Aorta (tissue), 5 donors: ENCODE measurements at regions not wholly inside any gene's neighbourhood (a gene's known extent, or its start where the extent isn't known, plus 50 kb on each side); places are given as distances from the start of the nearest gene placed in this dataset.

Source experiments
- ATAC-seq: fragments of 200-7000 bp; cut with Tn5 transposase; one replicate; pipeline ENCODE4 v1.9.1; 2022; ENCODE audit warnings: moderate library complexity; ENCODE audit not compliant: low FRiP score
- DNase-seq, 2 donors: peaks; one replicate each; pipeline ENCODE4 v3.0.0-alpha.2; 2020
- H3K27ac ChIP-seq, 2 donors: one replicate each; pipeline ENCODE4 v1.5.1; 2013; ENCODE audit warnings: low read length in 2 of 2, mild to moderate bottlenecking in 2 of 2, moderate library complexity in 2 of 2, control low read depth in 1 of 2, inconsistent platforms in 1 of 2, low read depth in 1 of 2
- H3K27me3 ChIP-seq, 2 donors: one replicate each; pipeline ENCODE4 v1.6.1; 2013; ENCODE audit warnings: control low read depth in 1 of 2, low read length in 1 of 2, mild to moderate bottlenecking in 1 of 2, moderate library complexity in 1 of 2; ENCODE audit not compliant: insufficient read depth in 2 of 2, control insufficient read depth in 1 of 2
- H3K36me3 ChIP-seq, 2 donors: one replicate each; pipeline ENCODE4 v1.6.1; 2013; ENCODE audit warnings: control low read depth in 1 of 2, low read length in 1 of 2, mild to moderate bottlenecking in 1 of 2; ENCODE audit not compliant: insufficient read depth in 2 of 2, control insufficient read depth in 1 of 2
- H3K4me1 ChIP-seq, 2 donors: one replicate each; pipeline ENCODE4 v1.6.1; 2013; ENCODE audit warnings: low read length in 2 of 2, control low read depth in 1 of 2, mild to moderate bottlenecking in 1 of 2, moderate library complexity in 1 of 2; ENCODE audit not compliant: insufficient read depth in 2 of 2, control insufficient read depth in 1 of 2
- H3K4me3 ChIP-seq, 2 donors: one replicate each; pipeline ENCODE4 v1.5.1; 2013; ENCODE audit warnings: low read length in 2 of 2, control low read depth in 1 of 2, mild to moderate bottlenecking in 1 of 2
- H3K9me3 ChIP-seq: one replicate; pipeline ENCODE4 v1.6.1; 2013; ENCODE audit warnings: mild to moderate bottlenecking, low read length; ENCODE audit not compliant: control insufficient read depth
- WGBS, 2 donors: extraction: QIAGEN DNeasy Blood & Tissue Kit; methylation state at CpG; one replicate each; pipeline ENCODE4 v1.1.7; 2013; 5-methylcytosine and 5-hydroxymethylcytosine counted together
- intact Hi-C, 2 donors: fragments of 100-400 bp; cut with DNase I; formaldehyde crosslinking; loops; one replicate each; pipeline versions ENCODE4 v1.14.2 to v1.15.0; 2022
- donor health status: healthy with polysubstance abuse.
- donor health status: Bipolar disorder and iron deficiency.
- donor health status: DM: no; HTN: no; CAD: no.
- donor health status: DM: no; HTN: no; CAD: no.
- donor health status: DM: yes; HTN: yes; CAD: no.

DNA sequence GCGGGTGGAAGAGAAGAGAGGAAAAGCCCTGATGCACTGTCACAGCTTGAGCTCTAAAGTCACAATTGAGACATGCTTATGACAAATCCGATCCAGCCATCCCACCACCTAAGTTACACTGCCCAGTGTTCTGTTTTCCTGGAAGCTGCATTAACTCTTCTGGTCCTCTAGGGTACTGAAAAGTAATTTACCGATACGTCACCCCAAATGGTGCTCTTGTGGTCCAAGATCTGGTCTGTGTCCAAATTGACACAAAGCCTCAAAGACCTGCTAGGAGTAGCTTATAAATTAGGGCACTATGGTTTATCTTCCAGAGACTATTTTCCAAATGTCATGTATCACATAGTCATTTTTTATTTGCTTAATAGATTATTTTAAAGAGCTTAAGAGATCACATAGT lies 186.7 kb upstream of the ETAA1 start:
- H3K36me3 ChIP-seq = no peaks in the 10 kb centered on the region
- intact Hi-C loops = no loop called here
- ATAC-seq (no peak), DNase-seq (no peak)
- H3K27me3 ChIP-seq = no peaks in the 10 kb centered on the region
- no peak overlapping the region for H3K4me3 ChIP-seq
- no peak overlapping the region for H3K27ac ChIP-seq
- no peaks in the 10 kb centered on the region for H3K4me1 ChIP-seq
- 71 to 82% methylated on average over 4 of the region's 4 CpGs for WGBS, 2 donors
- no peaks in the 10 kb centered on the region for H3K9me3 ChIP-seq

DNA sequence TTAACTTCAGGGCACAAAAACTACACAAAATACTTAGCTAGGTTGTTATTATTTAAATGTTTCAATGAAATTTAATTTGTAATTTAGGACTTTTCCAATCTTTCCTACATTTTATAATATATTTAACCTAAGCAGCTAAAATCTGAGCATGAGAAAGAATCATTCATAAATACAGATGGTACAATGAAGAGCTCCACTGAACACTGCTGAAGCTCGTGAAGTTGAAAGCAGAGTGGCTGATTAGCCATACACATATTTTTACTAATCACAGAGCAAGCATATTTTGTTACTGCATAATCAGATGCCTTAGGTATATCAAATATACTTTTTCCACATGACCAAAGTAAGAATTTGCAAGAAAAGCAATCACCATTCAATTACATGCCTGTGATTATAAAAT lies 184.9 kb upstream of the ETAA1 start:
- intact Hi-C loops = no loop called here
- Histone ChIP-seq H3K27ac (no peak overlapping the region), H3K4me1 (no peaks in the 10 kb centered on the region), H3K4me3 (no peak overlapping the region), H3K36me3 (no peaks in the 10 kb centered on the region), H3K27me3 (no peaks in the 10 kb centered on the region), H3K9me3 (no peaks in the 10 kb centered on the region)
- no peak for DNase-seq
- no peak for ATAC-seq
- WGBS, 2 donors = 94 to 100% methylated on average over 1 of the region's 1 CpG

DNA sequence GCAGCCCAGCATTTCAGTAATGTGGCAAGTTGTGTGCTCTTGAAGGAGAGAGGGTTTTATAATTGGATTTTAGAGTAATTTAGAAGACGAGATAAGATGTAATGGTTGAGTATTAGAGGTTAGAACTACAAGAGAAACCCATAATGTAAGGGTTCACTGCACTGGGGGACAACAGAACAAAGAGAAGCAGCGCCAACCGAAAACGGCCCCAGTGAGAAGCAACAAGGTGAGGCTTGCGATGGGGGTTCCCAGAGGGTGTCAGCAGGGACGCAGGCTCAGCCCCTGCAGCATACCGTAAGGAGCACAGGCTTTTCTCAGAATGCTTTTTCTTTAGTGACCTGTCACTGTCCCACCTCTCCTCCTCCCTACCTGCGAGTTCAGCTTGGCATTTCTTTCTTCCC lies 183.9 kb upstream of the ETAA1 start:
- intact Hi-C loops = no loop called here
- Histone ChIP-seq H3K27ac (no peak overlapping the region), H3K36me3 (no peaks in the 10 kb centered on the region), H3K9me3 (no peaks in the 10 kb centered on the region), H3K4me1 (no peaks in the 10 kb centered on the region), H3K27me3 (no peaks in the 10 kb centered on the region), H3K4me3 (no peak overlapping the region)
- DNase-seq (no peak), ATAC-seq (no peak)
- WGBS, 2 donors = 85 to 88% methylated on average over 8 of the region's 8 CpGs

DNA sequence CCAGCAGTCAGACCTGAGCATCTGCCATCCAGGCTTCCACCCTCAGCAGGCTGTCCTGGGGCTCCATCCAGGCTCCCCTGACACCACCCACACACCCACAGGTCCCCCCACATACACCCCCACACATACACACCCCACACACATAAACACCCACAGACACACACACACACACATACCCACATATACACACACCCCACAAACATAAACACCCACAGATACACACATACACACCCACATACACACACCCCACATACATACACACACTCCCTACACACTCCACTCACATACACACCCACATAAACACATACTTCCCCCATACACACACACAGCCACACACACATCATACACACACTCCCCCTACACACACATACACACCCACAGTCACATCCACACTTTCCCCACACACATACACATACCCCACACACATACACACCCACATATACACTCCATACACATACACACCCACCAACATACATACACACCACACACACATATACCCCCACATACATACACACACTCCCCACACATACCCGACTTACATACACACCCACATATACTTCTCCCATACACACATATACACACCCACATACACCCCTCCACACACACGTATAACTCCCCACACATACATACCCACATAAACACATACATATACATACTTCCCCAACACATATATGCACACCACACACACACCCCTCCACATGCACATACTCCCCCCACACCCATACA lies 183.3 kb upstream of the ETAA1 start:
- H3K27ac ChIP-seq = no peak overlapping the region
- 94 to 98% methylated on average over 2 of the region's 2 CpGs for WGBS, 2 donors
- intact Hi-C loops = no loop called here
- DNase-seq = no peak
- no peak for ATAC-seq
- no peak overlapping the region for H3K4me3 ChIP-seq
- H3K9me3 ChIP-seq = no peaks in the 10 kb centered on the region
- no peaks in the 10 kb centered on the region for H3K36me3 ChIP-seq
- no peaks in the 10 kb centered on the region for H3K4me1 ChIP-seq
- no peaks in the 10 kb centered on the region for H3K27me3 ChIP-seq

DNA sequence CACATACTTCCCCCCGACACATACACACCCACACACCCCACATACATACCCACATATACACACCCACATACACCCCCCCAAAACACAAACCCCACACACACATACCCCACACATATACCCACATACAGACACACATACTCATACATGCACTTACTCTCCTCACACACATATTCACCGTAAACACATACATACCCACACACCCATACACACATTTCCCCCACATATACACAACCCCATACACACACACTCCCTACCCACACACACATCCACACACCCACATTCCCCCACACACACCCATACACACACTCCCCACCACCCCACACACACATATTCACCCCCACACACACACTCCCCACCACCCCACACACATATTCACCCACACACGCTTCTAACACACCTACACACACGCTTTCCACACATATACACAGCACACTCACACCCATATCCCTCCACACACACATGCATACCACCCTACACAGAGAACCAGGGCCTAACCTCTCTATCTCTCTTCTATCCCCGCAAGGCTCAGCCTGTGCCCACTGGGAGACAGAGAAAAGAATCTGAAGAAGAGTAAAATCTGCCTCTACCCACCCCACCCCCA lies 182.4 kb upstream of the ETAA1 start:
- H3K4me3 ChIP-seq = no peak overlapping the region
- no peak for ATAC-seq
- intact Hi-C loops = no loop called here
- H3K36me3 ChIP-seq = no peaks in the 10 kb centered on the region
- no peaks in the 10 kb centered on the region for H3K4me1 ChIP-seq
- no peaks in the 10 kb centered on the region for H3K9me3 ChIP-seq
- no peak overlapping the region for H3K27ac ChIP-seq
- DNase-seq = no peak
- 97 to 98% methylated on average over 5 of the region's 5 CpGs for WGBS, 2 donors
- H3K27me3 ChIP-seq = no peaks in the 10 kb centered on the region

DNA sequence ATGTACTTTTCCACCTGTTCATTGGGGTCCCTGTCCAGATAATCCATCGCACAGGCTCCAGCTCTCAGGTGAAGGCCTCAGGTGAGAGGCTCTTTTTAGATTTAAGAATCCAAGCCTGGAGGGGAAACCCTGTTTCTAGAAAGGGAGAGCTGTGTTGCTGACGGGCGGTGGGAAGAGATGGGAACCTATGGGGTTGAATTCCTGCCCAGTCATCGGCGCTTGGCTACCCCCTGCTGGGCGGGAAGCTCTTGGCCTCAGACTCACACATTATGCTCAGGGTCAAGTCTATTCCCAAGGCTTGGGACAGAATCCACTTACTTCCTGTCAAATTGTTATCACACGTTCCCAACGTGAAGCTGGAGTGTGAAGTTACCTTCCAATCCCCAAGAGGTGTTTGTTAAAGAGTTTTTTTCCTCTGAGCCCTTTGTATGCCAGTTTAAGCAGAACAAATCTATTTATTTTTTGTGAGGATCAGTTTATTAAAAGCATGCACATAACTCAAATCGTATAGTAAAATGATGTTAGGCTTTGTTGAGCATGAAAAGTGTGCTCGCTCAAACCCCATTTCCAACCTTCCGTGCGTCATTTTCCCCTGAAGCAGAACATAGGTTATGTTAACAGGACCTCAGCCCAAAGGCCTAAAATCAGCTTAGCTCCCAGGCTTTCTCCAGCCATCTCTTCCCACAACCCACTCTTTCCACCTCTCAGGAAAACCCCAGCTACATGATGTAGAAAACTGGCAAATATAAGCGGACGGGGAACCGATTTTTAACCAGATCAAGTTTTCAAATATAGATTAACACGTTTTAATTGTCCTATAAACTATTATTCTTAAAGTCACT lies 181.7 kb upstream of the ETAA1 start:
- Histone ChIP-seq H3K27ac (no peak overlapping the region), H3K36me3 (no peaks in the 10 kb centered on the region), H3K27me3 (no peaks in the 10 kb centered on the region), H3K4me3 (no peak overlapping the region), H3K9me3 (no peaks in the 10 kb centered on the region), H3K4me1 (no peaks in the 10 kb centered on the region)
- no peak for ATAC-seq
- no peak for DNase-seq
- intact Hi-C loops = no loop called here
- WGBS, 2 donors = 57 to 59% methylated on average over 16 of the region's 16 CpGs

DNA sequence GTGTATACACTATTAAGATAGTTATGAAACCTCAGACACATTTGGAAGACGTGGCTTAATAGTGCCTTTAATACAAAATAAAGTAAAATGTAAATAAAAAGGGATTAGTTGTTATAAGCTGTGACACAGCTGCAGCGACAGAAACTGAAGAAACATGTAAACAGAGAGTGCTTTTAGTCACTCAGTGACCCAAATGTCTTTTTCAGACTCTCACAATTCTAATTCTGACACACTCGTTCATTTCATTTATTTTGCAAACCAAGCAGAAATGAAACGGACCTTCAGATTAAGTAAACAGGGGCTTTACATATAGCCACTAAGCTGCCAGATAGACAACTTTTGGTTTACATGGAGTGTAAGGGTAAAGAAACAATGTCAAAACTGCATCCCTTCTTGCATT lies 181.0 kb upstream of the ETAA1 start:
- Histone ChIP-seq H3K4me3 (no peak overlapping the region), H3K27me3 (no peaks in the 10 kb centered on the region), H3K9me3 (no peaks in the 10 kb centered on the region), H3K27ac (no peak overlapping the region), H3K4me1 (no peaks in the 10 kb centered on the region), H3K36me3 (no peaks in the 10 kb centered on the region)
- intact Hi-C loops = no loop called here
- WGBS, 2 donors = 76 to 82% methylated on average over 4 of the region's 4 CpGs
- ATAC-seq (no peak), DNase-seq (no peak)

DNA sequence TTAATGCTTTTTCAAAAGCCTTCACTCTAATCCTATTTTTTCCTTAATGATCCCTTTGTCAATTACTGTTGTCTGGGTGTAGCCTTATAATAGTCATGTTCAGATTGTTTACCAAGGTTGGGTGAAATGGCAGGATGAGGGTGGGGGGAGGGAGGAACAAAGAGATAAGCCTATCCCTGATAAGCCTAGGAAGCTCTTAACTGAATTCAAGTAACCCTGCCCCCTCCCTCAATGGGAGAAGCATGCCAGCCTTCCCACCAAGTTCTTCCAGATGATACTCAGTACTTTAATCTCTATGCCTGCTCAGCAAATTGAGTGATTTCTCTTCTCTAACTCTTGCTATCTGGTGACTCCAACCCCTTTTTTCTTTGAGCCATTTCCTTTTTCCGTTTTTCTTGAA lies 180.3 kb upstream of the ETAA1 start:
- intact Hi-C loops = no loop called here
- Histone ChIP-seq H3K27me3 (no peaks in the 10 kb centered on the region), H3K9me3 (no peaks in the 10 kb centered on the region), H3K4me1 (no peaks in the 10 kb centered on the region), H3K4me3 (no peak overlapping the region), H3K27ac (no peak overlapping the region), H3K36me3 (no peaks in the 10 kb centered on the region)
- 89 to 92% methylated on average over 1 of the region's 1 CpG for WGBS, 2 donors
- ATAC-seq (no peak), DNase-seq (no peak)

DNA sequence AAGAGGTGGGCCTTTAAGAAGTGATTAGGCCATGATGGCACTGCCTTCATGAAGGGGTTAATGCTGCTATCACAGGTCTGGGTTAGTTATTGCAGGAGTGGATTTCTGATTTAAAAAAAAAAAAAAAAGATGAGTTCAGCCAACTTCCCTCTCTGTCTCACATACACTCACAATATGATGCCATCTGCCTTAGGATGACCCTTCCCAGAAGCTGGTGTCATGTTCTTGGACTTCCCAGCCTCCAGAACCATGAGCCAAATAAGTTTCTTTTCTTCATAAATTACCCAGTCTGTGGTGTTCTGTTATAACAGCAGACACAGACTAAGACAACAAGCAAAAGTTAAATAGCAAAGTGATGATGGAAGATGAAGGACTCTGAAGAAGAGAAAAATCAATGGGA lies 179.7 kb upstream of the ETAA1 start:
- intact Hi-C loops = no loop called here
- Histone ChIP-seq H3K27me3 (no peaks in the 10 kb centered on the region), H3K27ac (no peak overlapping the region), H3K36me3 (no peaks in the 10 kb centered on the region), H3K4me1 (no peaks in the 10 kb centered on the region), H3K9me3 (no peaks in the 10 kb centered on the region), H3K4me3 (no peak overlapping the region)
- no peak for DNase-seq
- ATAC-seq = no peak
